ENCODE measurements at regions not wholly inside any gene's neighbourhood (a gene's known extent, or its start where the extent isn't known, plus 50 kb on each side); places are given as distances from the start of the nearest gene placed in this dataset.

DNA sequence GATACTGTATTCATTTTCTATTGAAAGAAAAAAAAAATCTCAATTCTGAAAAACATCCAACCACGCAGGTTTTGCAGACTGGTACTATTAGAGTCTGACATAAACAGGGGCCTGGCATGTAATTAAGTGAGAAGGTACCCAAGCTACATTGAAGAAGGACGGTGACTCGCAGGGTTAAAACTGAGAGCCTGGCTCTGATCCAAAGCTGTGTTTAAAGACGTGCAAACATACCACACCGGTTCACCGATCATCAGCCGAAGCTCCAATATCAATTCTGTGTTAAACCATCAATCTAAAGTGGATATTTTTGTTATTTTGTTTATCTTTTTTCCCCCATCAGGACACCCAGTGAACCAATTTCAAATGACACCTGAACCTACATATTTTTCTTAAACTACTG lies 108.1 kb upstream of the DIO3 start:
- TF ChIP-seq EP300 (conservative IDR thresholded peaks at IDR 0.05; ENCODE audit: poor library complexity, severe bottlenecking) (no peak), POLR2AphosphoS5 (IDR thresholded peaks at IDR 0.05) (no peak), SMC3 (conservative IDR thresholded peaks at IDR 0.05; ENCODE audit: poor library complexity) (no peak), EZH2 (IDR thresholded peaks at IDR 0.05; ENCODE audit: borderline replicate concordance, insufficient read depth, low read length, poor library complexity, severe bottlenecking) (no peak)
- TF ChIP-seq, protein P1, sequence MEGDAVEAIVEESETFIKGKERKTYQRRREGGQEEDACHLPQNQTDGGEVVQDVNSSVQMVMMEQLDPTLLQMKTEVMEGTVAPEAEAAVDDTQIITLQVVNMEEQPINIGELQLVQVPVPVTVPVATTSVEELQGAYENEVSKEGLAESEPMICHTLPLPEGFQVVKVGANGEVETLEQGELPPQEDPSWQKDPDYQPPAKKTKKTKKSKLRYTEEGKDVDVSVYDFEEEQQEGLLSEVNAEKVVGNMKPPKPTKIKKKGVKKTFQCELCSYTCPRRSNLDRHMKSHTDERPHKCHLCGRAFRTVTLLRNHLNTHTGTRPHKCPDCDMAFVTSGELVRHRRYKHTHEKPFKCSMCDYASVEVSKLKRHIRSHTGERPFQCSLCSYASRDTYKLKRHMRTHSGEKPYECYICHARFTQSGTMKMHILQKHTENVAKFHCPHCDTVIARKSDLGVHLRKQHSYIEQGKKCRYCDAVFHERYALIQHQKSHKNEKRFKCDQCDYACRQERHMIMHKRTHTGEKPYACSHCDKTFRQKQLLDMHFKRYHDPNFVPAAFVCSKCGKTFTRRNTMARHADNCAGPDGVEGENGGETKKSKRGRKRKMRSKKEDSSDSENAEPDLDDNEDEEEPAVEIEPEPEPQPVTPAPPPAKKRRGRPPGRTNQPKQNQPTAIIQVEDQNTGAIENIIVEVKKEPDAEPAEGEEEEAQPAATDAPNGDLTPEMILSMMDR (IDR thresholded peaks at IDR 0.05; ENCODE audit: poor library complexity, severe bottlenecking) = no peak
- TF ChIP-seq, protein P2, sequence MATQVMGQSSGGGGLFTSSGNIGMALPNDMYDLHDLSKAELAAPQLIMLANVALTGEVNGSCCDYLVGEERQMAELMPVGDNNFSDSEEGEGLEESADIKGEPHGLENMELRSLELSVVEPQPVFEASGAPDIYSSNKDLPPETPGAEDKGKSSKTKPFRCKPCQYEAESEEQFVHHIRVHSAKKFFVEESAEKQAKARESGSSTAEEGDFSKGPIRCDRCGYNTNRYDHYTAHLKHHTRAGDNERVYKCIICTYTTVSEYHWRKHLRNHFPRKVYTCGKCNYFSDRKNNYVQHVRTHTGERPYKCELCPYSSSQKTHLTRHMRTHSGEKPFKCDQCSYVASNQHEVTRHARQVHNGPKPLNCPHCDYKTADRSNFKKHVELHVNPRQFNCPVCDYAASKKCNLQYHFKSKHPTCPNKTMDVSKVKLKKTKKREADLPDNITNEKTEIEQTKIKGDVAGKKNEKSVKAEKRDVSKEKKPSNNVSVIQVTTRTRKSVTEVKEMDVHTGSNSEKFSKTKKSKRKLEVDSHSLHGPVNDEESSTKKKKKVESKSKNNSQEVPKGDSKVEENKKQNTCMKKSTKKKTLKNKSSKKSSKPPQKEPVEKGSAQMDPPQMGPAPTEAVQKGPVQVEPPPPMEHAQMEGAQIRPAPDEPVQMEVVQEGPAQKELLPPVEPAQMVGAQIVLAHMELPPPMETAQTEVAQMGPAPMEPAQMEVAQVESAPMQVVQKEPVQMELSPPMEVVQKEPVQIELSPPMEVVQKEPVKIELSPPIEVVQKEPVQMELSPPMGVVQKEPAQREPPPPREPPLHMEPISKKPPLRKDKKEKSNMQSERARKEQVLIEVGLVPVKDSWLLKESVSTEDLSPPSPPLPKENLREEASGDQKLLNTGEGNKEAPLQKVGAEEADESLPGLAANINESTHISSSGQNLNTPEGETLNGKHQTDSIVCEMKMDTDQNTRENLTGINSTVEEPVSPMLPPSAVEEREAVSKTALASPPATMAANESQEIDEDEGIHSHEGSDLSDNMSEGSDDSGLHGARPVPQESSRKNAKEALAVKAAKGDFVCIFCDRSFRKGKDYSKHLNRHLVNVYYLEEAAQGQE (IDR thresholded peaks at IDR 0.05; ENCODE audit: borderline replicate concordance) = no peak

Data from neural cell (in vitro differentiated cells).